Eye (tissue), 1 donor: ENCODE measurements at regions not wholly inside any gene's neighbourhood (a gene's known extent, or its start where the extent isn't known, plus 50 kb on each side); places are given as distances from the start of the nearest gene placed in this dataset.
"Not testable (repeated sequence)": the region's sequence is repeated elsewhere in the genome, so short reads cannot be mapped to it uniquely, and the experiment has no call there.

Experiments
- DNase-seq: peaks from one replicate; pipeline ENCODE4 v3.0.0-alpha.2; 2015

DNA sequence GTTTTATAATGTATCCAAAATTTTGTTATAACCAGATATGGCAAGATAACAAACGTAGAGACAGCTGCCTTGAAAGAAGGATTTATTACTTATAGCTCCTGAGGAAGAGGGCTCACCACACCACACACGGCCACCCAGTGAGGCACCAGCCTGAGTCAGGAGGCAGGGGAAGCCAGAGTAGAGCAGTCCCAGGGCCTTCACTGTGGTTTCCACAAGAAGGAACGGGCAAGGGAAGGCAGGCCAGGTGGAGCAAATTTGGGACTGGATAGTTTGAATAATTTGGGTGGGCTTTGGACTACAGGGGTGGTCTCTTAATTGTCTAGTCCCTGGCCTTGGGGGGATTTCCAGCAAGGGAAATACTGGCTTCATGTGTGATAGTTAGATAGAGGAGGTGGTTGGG lies 72.5 kb downstream of the RRAGC start:
- DNase-seq: no peak

DNA sequence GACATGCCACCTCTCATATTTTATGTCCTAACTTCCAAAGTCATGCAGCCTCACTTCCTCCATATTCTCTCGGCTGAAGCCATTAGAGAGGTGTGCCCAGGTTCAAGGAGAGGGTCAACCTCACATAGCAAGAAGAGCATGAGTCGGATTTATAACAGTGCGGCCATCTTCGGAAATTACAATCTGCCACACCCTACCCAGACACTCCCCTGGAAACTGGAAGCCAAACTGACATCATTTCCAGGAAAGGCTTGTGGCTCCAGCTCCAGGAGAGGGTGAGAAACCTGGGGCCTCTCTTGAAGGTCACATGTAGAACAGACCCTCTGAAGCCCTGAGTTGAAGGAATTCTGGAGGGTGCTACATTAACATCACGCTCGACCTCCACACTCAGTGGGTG lies 73.5 kb downstream of the RRAGC start:
- no peak for DNase-seq

GRCh38 chr1:38785285-38786039 lies 74.1 kb downstream of the RRAGC start:
- peak; percentile 63 for DNase-seq

- DNase-seq: no peak
Observed at GRCh38 chr1:38784452-38785284, 74.9 kb downstream of the RRAGC start.

DNA sequence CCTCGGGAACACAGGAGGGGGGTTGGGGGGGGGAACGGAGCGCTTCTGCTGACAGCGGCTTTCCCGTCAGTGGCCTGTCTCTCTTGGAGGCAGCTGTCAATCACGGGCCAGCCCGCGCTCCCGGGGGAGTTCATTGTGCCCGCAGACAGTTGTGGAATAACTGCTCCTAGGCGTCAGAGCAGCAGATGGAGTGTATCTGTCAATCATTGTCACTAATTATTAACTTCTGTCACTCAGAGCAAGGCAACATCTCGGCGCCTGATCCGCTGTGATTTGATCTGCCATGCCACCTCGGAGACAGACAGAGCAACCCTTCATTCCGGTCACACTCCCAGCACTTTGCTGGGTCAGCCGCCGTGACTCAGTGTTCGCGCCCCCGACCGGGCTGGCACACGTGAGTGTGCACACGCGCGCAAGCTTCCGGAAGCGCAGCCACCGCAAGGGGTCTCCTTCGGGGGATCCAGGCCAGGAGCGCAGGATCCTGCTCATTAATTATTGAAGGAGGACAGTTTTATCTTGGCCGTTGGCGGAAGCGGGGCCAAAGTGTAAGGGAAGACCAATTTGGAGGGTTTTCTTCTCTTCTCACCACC lies 75.8 kb downstream of the RRAGC start:
- peak; percentile 96 for DNase-seq

- no peak for DNase-seq
Observed at GRCh38 chr1:38781872-38782617, 77.5 kb downstream of the RRAGC start.

DNA sequence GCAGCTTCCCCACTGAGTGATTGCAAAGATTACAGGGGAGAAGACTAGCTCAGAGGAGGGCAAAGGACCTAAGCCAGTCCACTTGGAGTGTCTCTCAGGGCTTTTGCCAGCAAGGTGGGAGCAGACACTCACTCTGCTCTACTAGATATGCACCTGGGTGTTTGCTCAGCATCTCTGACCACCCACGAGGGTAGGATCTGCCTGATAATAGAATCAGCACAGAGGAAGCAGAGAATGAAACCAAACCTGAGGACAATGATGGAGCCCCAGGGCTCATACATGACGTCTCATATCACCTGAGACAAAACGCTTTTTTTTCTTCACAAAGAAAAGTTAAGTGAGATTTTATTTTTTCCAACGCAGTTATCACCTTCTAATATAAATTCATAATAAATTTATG lies 79.4 kb downstream of the RRAGC start:
- DNase-seq: no peak

- no peak for DNase-seq
Observed at GRCh38 chr1:38779491-38779890, 80.1 kb downstream of the RRAGC start.

DNA sequence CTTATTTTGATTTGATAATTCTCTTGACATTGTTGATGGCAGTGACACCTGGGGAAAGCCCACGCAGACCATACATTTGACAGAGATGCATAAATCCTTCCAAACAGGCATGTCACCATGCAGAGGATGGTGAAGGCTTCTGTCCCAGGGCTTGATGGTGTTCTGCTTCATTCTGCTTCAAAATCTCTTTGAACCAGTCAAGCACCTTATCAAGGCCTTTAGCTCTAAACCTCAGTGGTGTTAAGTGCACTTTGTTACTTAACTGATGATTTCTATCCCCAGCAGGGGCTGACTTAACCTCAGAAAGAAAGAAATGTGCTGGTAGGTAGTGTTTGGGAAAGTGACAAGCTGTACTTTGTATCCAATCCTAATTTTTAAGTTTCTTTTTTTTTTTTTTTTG lies 81.1 kb downstream of the RRAGC start:
- DNase-seq: no peak

- DNase-seq: no peak
Observed at GRCh38 chr1:38778051-38778450, 81.5 kb downstream of the RRAGC start.

- DNase-seq: no peak
Observed at GRCh38 chr1:38777464-38777957, 82.1 kb downstream of the RRAGC start.

- DNase-seq: no peak
Observed at GRCh38 chr1:38776466-38777065, 83.0 kb downstream of the RRAGC start.

DNA sequence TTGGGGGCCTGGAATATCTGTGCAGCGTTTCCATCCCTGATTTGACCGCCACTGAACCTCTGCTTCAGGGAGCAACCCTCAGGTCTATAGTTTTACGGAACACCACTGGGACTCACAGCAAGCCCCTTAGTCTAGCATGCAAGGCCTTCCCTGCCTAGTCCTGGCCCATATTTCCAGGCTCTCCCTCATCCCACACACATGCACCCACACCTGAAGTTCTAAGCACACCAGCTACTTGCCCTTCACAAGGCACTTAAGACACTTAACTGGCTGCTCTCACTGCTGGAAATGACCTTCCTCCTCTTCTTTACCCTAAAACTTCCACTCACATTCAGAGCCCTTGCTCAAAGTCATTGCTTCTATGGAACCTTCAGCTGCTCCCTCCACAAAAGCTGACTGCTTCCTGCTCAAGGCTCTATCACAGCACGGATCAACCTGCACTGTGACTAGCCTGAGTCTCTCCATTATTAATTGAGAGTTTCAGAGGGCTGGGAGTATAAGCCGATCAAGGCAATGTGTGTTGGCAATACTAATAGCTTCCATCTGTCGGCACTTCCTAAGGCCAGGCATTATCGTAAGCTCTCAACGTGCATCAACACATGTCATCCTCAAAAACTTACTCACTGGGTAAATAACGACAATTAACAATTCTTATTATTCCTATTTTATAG lies 84.3 kb downstream of the RRAGC start:
- DNase-seq: peak; percentile 31

DNA sequence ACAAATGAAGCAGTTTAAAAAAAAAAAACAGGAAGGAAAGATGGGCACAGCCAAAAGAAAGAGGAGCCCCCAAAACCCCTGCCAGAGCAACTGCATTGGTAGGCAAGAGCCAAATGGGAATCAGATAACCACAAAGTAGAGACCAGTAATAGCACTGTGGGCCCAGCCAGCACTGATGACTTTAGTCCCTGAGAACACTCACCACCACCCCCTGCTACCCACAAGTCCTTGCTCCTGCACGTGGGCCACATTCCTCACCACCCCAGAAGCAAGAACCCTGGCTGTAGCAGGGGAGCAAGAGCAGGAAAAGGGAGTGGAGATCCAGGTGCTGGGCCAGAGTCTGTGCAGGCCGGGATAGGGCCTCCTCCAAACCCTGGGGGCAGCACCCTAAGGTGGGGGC lies 86.1 kb downstream of the RRAGC start:
- no peak for DNase-seq

- no peak for DNase-seq
Observed at GRCh38 chr1:38772953-38773352, 86.6 kb downstream of the RRAGC start.

DNA sequence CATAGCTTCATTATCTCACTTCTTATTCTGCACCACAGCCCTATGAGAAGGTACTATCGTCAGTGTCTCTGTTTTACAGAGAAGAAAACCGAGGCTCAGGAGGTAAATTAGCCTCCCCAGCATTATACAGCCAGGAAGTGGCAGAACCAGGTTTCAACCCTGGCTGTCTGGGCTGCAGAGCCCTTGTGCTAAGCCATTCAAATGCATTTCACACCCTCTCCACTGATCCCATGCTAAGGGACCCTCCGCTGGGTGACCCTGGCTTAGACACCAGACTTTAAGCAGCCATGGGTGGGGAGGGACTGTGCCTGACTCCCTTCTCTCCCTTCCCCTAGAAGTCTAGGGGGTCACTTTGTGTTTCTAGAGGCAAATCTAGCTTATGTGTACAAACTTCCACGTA lies 87.5 kb downstream of the RRAGC start:
- no peak for DNase-seq

GRCh38 chr1:38770516-38771173 lies 88.9 kb downstream of the RRAGC start:
- not testable (repeated sequence) for DNase-seq

- no peak for DNase-seq
Observed at GRCh38 chr1:38766125-38766524, 93.4 kb downstream of the RRAGC start.

DNA sequence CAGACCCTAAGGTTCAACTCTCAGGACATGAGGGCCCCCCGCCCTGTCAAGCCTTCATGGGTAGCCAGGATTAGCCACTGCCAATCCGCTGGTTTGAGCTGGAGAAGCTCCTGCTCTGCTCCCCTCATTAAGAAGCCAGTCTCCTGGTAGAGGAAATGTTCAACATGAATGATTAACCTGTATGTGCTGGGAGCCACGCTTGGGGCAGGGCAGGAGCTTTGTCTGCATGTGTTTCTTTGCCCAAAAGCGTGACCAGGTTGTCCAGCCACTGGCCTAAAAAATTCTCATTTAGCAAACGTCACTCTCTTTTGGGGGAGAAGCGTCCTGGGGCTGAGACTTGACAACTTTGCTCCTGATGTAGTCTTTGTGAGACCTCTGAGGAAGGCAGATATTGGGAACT lies 96.5 kb downstream of the RRAGC start:
- no peak for DNase-seq

DNA sequence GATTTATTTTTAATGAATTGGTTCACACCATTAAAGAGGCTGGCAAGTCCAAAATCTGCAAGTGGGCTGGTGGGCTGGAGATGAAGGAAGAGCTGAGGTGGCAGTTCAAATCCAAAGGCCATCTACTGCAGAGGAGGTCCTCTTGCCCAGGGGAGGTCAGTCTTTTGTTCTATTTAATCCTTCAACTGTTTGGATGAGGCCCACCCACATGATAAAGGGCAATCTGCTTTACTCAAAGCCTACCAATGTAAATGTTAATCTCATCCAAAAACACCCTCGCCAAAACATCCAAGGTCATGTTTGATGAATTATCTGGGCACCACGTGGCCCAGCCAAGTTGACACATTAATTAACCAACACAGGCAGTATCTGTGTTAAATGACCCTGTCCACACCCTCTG lies 99.0 kb downstream of the RRAGC start:
- no peak for DNase-seq

GRCh38 chr1:38758820-38759219 lies 100.8 kb downstream of the RRAGC start:
- peak; percentile 35 for DNase-seq
